Stimulated activated CD8-positive, alpha-beta memory T cell treated with anti-CD3 and anti-CD28 coated beads, Interleukin-4, amount 100 ng/mL, for 4 hours (primary cell): ENCODE measurements at regions not wholly inside any gene's neighbourhood (a gene's known extent, or its start where the extent isn't known, plus 50 kb on each side); places are given as distances from the start of the nearest gene placed in this dataset.

Source experiments
- DNase-seq, 2 donors: peaks; one replicate each; pipeline ENCODE4 v3.0.0-alpha.2; 2020; ENCODE audit warnings: low read depth in 2 of 2, low spot score in 1 of 2

GRCh38 chr1:10960411-10961299 is 51.8 kb upstream of the TARDBP start:
- DNase-seq, result peak; percentile 46 to 79

GRCh38 chr1:10961300-10961833 is 51.1 kb upstream of the TARDBP start:
- DNase-seq, result no peak

- no peak for DNase-seq
Measured at GRCh38 chr1:10962483-10962882, 50.0 kb upstream of the TARDBP start.
